Adipocyte (in vitro differentiated cells): ENCODE measurements at regions not wholly inside any gene's neighbourhood (a gene's known extent, or its start where the extent isn't known, plus 50 kb on each side); places are given as distances from the start of the nearest gene placed in this dataset.
"Not testable (repeated sequence)": the region's sequence is repeated elsewhere in the genome, so short reads cannot be mapped to it uniquely, and the experiment has no call there.

Experiments
- DNase-seq: peaks from one replicate; pipeline ENCODE4 v3.0.0-alpha.2; 2015; ENCODE audit warnings: low read depth
- H3K27me3 ChIP-seq: replicated peaks from 2 replicates; pipeline ENCODE4 v1.7.0; 2013; ENCODE audit warnings: mild to moderate bottlenecking, low read length, moderate library complexity; ENCODE audit not compliant: control insufficient read depth, insufficient read depth
- H3K36me3 ChIP-seq: 2 replicates; pipeline ENCODE4 v1.7.0; 2013; ENCODE audit warnings: low read length, mild to moderate bottlenecking, moderate library complexity; ENCODE audit not compliant: control insufficient read depth, insufficient read depth, severe bottlenecking
- H3K4me1 ChIP-seq: 2 replicates; pipeline ENCODE4 v1.7.0; 2013; ENCODE audit warnings: mild to moderate bottlenecking, low read length, moderate library complexity; ENCODE audit not compliant: control insufficient read depth, insufficient read depth
- H3K4me3 ChIP-seq: 2 replicates; pipeline ENCODE4 v1.7.0; 2013; ENCODE audit warnings: mild to moderate bottlenecking, low read length, moderate library complexity
- H3K9ac ChIP-seq: 2 replicates; pipeline ENCODE4 v1.7.0; 2013; ENCODE audit warnings: mild to moderate bottlenecking, low read length, moderate library complexity
- H3K9me3 ChIP-seq: 2 replicates; pipeline ENCODE4 v1.7.0; 2013; ENCODE audit warnings: mild to moderate bottlenecking, low read length, moderate library complexity; ENCODE audit not compliant: control insufficient read depth

- Histone ChIP-seq H3K4me3 (no peak overlapping the region), H3K36me3 (no peaks in the 10 kb centered on the region), H3K9ac (no peak overlapping the region), H3K27me3 (peaks cover 26% of the 10 kb centered on the region), H3K4me1 (no peaks in the 10 kb centered on the region), H3K9me3 (peaks cover 23% of the 10 kb centered on the region)
- no peak for DNase-seq
These were observed 96.2 kb upstream of the GDNF start for GRCh38 chr5:37936091-37936490.

- Histone ChIP-seq H3K36me3 (no peaks in the 10 kb centered on the region), H3K27me3 (peaks cover 26% of the 10 kb centered on the region)
- DNase-seq, result no peak
These were observed 93.7 kb upstream of the GDNF start for GRCh38 chr5:37933576-37933975.

GRCh38 chr5:37932450-37932849 lies 92.6 kb upstream of the GDNF start:
- H3K4me1 ChIP-seq, result no peaks in the 10 kb centered on the region
- peaks cover 16% of the 10 kb centered on the region for H3K9me3 ChIP-seq
- peaks cover 18% of the 10 kb centered on the region for H3K27me3 ChIP-seq
- H3K9ac ChIP-seq, result no peak overlapping the region
- H3K4me3 ChIP-seq, result no peak overlapping the region
- DNase-seq, result no peak
- H3K36me3 ChIP-seq, result no peaks in the 10 kb centered on the region

More at GRCh38 chr5:37933576-37933975, 93.7 kb upstream of the GDNF start:
- Histone ChIP-seq H3K4me1 (no peaks in the 10 kb centered on the region), H3K9me3 (peaks cover 23% of the 10 kb centered on the region), H3K4me3 (no peak overlapping the region), H3K9ac (no peak overlapping the region)

GRCh38 chr5:37931541-37931940 lies 91.7 kb upstream of the GDNF start:
- Histone ChIP-seq H3K9ac (no peak overlapping the region), H3K9me3 (peaks cover 7% of the 10 kb centered on the region), H3K36me3 (no peaks in the 10 kb centered on the region), H3K4me1 (no peaks in the 10 kb centered on the region), H3K4me3 (no peak overlapping the region), H3K27me3 (peaks cover 15% of the 10 kb centered on the region)
- DNase-seq, result no peak

- Histone ChIP-seq H3K4me1 (no peaks in the 10 kb centered on the region), H3K4me3 (no peak overlapping the region), H3K9me3 (no peaks in the 10 kb centered on the region), H3K9ac (no peak overlapping the region), H3K27me3 (peaks cover 18% of the 10 kb centered on the region), H3K36me3 (no peaks in the 10 kb centered on the region)
- DNase-seq, result no peak
These were observed 90.5 kb upstream of the GDNF start for GRCh38 chr5:37930350-37930749.

GRCh38 chr5:37929791-37930190 lies 90.0 kb upstream of the GDNF start:
- H3K27me3 ChIP-seq, result peaks cover 23% of the 10 kb centered on the region
- DNase-seq, result no peak
- H3K36me3 ChIP-seq, result no peaks in the 10 kb centered on the region
- no peak overlapping the region for H3K4me3 ChIP-seq
- H3K9ac ChIP-seq, result no peak overlapping the region
- H3K9me3 ChIP-seq, result no peaks in the 10 kb centered on the region
- no peaks in the 10 kb centered on the region for H3K4me1 ChIP-seq

- H3K9me3 ChIP-seq, H3K4me1 ChIP-seq, H3K4me3 ChIP-seq, H3K36me3 ChIP-seq, H3K9ac ChIP-seq, DNase-seq: not testable (repeated sequence)
- peaks cover 34% of the 10 kb centered on the region for H3K27me3 ChIP-seq
These were observed 87.9 kb upstream of the GDNF start for GRCh38 chr5:37927753-37928152.

GRCh38 chr5:37926732-37927131 lies 86.9 kb upstream of the GDNF start:
- no peak overlapping the region for H3K4me3 ChIP-seq
- peak; percentile 7 for DNase-seq
- H3K9ac ChIP-seq, result no peak overlapping the region
- H3K4me1 ChIP-seq, result no peaks in the 10 kb centered on the region
- H3K27me3 ChIP-seq, result peaks cover 30% of the 10 kb centered on the region
- H3K9me3 ChIP-seq, result peaks cover 6% of the 10 kb centered on the region
- H3K36me3 ChIP-seq, result no peaks in the 10 kb centered on the region

GRCh38 chr5:37921452-37921851 lies 81.6 kb upstream of the GDNF start:
- no peaks in the 10 kb centered on the region for H3K36me3 ChIP-seq
- no peak for DNase-seq
- no peaks in the 10 kb centered on the region for H3K4me1 ChIP-seq
- no peak overlapping the region for H3K9ac ChIP-seq
- H3K4me3 ChIP-seq, result no peak overlapping the region
- peaks cover 13% of the 10 kb centered on the region for H3K9me3 ChIP-seq
- peaks cover 49% of the 10 kb centered on the region for H3K27me3 ChIP-seq

- H3K4me1 ChIP-seq, result no peaks in the 10 kb centered on the region
- H3K27me3 ChIP-seq, result peaks cover 46% of the 10 kb centered on the region
- no peaks in the 10 kb centered on the region for H3K36me3 ChIP-seq
- H3K9me3 ChIP-seq, result peaks cover 13% of the 10 kb centered on the region
- no peak overlapping the region for H3K4me3 ChIP-seq
- no peak overlapping the region for H3K9ac ChIP-seq
- no peak for DNase-seq
These were observed 78.6 kb upstream of the GDNF start for GRCh38 chr5:37918424-37918823.

GRCh38 chr5:37916525-37916924 lies 76.7 kb upstream of the GDNF start:
- H3K9ac ChIP-seq, result no peak overlapping the region
- no peak for DNase-seq
- no peaks in the 10 kb centered on the region for H3K36me3 ChIP-seq
- H3K4me1 ChIP-seq, result no peaks in the 10 kb centered on the region
- H3K9me3 ChIP-seq, result peaks cover 5% of the 10 kb centered on the region
- peaks cover 57% of the 10 kb centered on the region for H3K27me3 ChIP-seq
- no peak overlapping the region for H3K4me3 ChIP-seq

- no peaks in the 10 kb centered on the region for H3K9me3 ChIP-seq
- H3K4me1 ChIP-seq, result no peaks in the 10 kb centered on the region
- H3K36me3 ChIP-seq, result no peaks in the 10 kb centered on the region
- no peak overlapping the region for H3K4me3 ChIP-seq
- H3K27me3 ChIP-seq, result peaks cover 70% of the 10 kb centered on the region
- DNase-seq, result no peak
- no peak overlapping the region for H3K9ac ChIP-seq
These were observed 75.4 kb upstream of the GDNF start for GRCh38 chr5:37915097-37915736.
